DND-41 (cell line): ENCODE measurements at regions not wholly inside any gene's neighbourhood (a gene's known extent, or its start where the extent isn't known, plus 50 kb on each side); places are given as distances from the start of the nearest gene placed in this dataset.

Experiments
- ATAC-seq: fragments of 200-7000 bp; cut with Tn5 transposase; 3 replicates; pipeline ENCODE4 v1.9.1; 2021; ENCODE audit warnings: low read depth; ENCODE audit not compliant: insufficient read depth
- DNase-seq: peaks from one replicate; pipeline ENCODE4 v3.0.0-alpha.2; 2020
- H2AFZ ChIP-seq: 2 replicates; pipeline ENCODE4 v1.6.0; 2012; ENCODE audit warnings: low read depth, low read length
- H3K27ac ChIP-seq: 2 replicates; pipeline ENCODE4 v1.5.1; 2012; ENCODE audit warnings: low read length, inconsistent platforms
- H3K27me3 ChIP-seq: fragments of 200-600 bp; sonication (generic); 2 replicates; pipeline ENCODE4 v1.6.0; 2012; ENCODE audit warnings: low read length, mild to moderate bottlenecking, inconsistent platforms; ENCODE audit not compliant: insufficient read depth, poor library complexity
- H3K36me3 ChIP-seq: 2 replicates; pipeline ENCODE4 v1.5.1; 2012; ENCODE audit warnings: low read length, inconsistent platforms; ENCODE audit not compliant: insufficient read depth
- H3K4me1 ChIP-seq: 2 replicates; pipeline ENCODE4 v1.5.1; 2012; ENCODE audit warnings: mild to moderate bottlenecking, low read length; ENCODE audit not compliant: insufficient read depth
- H3K4me2 ChIP-seq: 2 replicates; pipeline ENCODE4 v1.6.0; 2012; ENCODE audit warnings: mild to moderate bottlenecking, moderate library complexity, low read length, inconsistent platforms; ENCODE audit not compliant: insufficient read depth
- H3K4me3 ChIP-seq, 2 experiments: fragments of 200-600 bp in 1 of 2; shearing (Covaris generic) in 1 of 2; 2 replicates each; pipeline ENCODE4 v1.5.1; 2012 to 2016; ENCODE audit warnings: inconsistent platforms in 2 of 2, low read length in 2 of 2, mild to moderate bottlenecking in 2 of 2, low read depth in 1 of 2, moderate library complexity in 1 of 2
- H3K79me2 ChIP-seq: 2 replicates; pipeline ENCODE4 v1.6.0; 2012; ENCODE audit warnings: low read length, inconsistent platforms; ENCODE audit not compliant: insufficient read depth
- H3K9ac ChIP-seq: 2 replicates; pipeline ENCODE4 v1.6.0; 2012; ENCODE audit warnings: low read depth, mild to moderate bottlenecking, inconsistent platforms, low read length, moderate library complexity
- H3K9me3 ChIP-seq: 2 replicates; pipeline ENCODE4 v1.5.1; 2012; ENCODE audit warnings: low read length, moderate library complexity, mild to moderate bottlenecking, inconsistent platforms; ENCODE audit not compliant: insufficient read depth, severe bottlenecking
- H4K20me1 ChIP-seq: 2 replicates; pipeline ENCODE4 v1.6.0; 2012; ENCODE audit warnings: low read length; ENCODE audit not compliant: insufficient read depth
- EZH2 ChIP-seq: IDR thresholded peaks from 3 replicates; pipeline ENCODE4 v1.6.1; 2012; ENCODE audit warnings: borderline replicate concordance, low read depth, mild to moderate bottlenecking, moderate library complexity, low read length, inconsistent platforms; ENCODE audit not compliant: severe bottlenecking
- TF ChIP-seq, protein P1 (sequence below): IDR thresholded peaks from 2 replicates; pipeline ENCODE4 v1.5.1; 2012; ENCODE audit warnings: borderline replicate concordance, low read length, moderate library complexity, mild to moderate bottlenecking; ENCODE audit not compliant: poor library complexity, severe bottlenecking; ENCODE audit errors: extremely low read depth

DNA sequence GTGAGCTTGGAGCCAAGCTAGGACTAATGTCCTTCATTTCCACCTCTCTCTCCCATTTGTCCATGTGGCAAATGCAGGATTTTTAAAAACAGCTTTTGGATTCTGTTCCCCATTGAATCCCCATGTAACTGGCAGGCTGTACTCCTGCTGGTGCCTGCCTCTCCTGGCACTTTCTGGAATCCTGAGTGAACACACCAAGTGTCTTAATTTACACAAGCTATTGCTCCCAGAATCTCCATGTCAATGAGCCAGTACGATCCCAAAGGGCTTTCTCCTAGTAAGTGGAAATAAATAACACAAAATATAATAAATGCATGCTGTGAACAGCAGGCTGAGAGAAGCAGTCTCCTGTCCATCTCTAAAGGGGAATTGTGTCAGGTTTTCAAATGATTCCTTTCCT is 88.4 kb upstream of the WWC1 start:
- no peaks in the 10 kb centered on the region for H3K4me1 ChIP-seq
- no peak overlapping the region for H3K4me2 ChIP-seq
- no peaks in the 10 kb centered on the region for H3K36me3 ChIP-seq
- H3K27me3 ChIP-seq: peaks cover 3% of the 10 kb centered on the region
- H3K9ac ChIP-seq: no peak overlapping the region
- H3K27ac ChIP-seq: no peak overlapping the region
- no peaks in the 10 kb centered on the region for H4K20me1 ChIP-seq
- no peaks in the 10 kb centered on the region for H3K9me3 ChIP-seq
- no peak for TF ChIP-seq EZH2
- TF ChIP-seq, protein P1, sequence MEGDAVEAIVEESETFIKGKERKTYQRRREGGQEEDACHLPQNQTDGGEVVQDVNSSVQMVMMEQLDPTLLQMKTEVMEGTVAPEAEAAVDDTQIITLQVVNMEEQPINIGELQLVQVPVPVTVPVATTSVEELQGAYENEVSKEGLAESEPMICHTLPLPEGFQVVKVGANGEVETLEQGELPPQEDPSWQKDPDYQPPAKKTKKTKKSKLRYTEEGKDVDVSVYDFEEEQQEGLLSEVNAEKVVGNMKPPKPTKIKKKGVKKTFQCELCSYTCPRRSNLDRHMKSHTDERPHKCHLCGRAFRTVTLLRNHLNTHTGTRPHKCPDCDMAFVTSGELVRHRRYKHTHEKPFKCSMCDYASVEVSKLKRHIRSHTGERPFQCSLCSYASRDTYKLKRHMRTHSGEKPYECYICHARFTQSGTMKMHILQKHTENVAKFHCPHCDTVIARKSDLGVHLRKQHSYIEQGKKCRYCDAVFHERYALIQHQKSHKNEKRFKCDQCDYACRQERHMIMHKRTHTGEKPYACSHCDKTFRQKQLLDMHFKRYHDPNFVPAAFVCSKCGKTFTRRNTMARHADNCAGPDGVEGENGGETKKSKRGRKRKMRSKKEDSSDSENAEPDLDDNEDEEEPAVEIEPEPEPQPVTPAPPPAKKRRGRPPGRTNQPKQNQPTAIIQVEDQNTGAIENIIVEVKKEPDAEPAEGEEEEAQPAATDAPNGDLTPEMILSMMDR: no peak
- no peaks in the 10 kb centered on the region for H3K79me2 ChIP-seq
- H2AFZ ChIP-seq: no peak overlapping the region
- DNase-seq: no peak
- no peak overlapping the region for H3K4me3 ChIP-seq
- no peak for ATAC-seq

DNA sequence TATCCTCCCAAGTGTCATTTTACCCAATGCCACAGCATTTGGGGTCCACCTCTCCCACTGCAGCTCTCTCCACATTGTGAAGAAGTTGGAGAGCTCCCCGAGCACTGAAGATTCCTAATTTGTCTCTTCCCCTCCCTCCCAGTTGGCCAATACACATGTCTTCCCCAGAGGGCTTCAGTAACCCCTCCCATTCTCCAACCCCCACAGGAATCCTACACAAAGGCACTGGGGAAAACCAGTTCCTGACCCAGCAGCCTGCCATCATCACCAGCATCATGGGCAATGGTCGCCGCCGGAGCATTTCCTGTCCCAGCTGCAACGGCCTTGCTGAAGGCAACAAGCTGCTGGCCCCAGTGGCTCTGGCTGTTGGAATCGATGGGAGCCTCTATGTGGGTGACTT is 87.3 kb upstream of the WWC1 start:
- no peaks in the 10 kb centered on the region for H4K20me1 ChIP-seq
- H3K9ac ChIP-seq: no peak overlapping the region
- no peak overlapping the region for H3K27ac ChIP-seq
- DNase-seq: no peak
- no peak overlapping the region for H3K4me3 ChIP-seq
- H3K27me3 ChIP-seq: peaks cover 3% of the 10 kb centered on the region
- H3K4me1 ChIP-seq: no peaks in the 10 kb centered on the region
- H2AFZ ChIP-seq: no peak overlapping the region
- H3K79me2 ChIP-seq: no peaks in the 10 kb centered on the region
- no peaks in the 10 kb centered on the region for H3K36me3 ChIP-seq
- TF ChIP-seq, protein P1: no peak
- TF ChIP-seq EZH2: no peak
- no peak for ATAC-seq
- no peak overlapping the region for H3K4me2 ChIP-seq
- H3K9me3 ChIP-seq: no peaks in the 10 kb centered on the region

DNA sequence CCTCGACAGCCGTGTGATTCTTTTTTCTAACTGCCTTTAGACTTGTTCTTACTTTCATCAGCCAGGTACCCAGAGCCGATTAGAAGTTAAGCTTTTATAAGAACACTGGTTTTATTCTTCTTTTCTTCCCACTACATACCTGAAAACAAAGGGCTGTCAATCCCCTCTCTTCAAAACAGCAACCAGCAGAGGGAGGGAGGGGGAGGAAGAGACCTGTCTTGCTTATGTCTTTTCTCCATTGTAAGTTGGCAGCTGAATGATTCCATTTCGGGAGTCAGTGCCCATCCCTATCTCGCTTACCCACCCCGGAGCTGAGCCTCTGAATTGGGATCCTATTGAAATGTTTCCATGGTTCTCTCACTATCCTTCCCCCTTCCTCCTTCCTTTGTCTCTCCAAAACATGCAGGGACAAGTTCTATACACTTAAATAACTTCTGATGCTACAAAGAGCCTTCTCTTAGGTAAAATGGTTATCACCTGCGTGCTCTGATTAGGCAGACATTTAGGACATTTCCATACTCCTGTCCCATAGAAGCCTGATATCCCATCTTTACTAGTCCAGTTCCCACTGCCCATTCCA is 83.9 kb upstream of the WWC1 start:
- H2AFZ ChIP-seq: no peak overlapping the region
- H4K20me1 ChIP-seq: no peaks in the 10 kb centered on the region
- H3K4me1 ChIP-seq: no peaks in the 10 kb centered on the region
- H3K27me3 ChIP-seq: peaks cover 6% of the 10 kb centered on the region
- no peaks in the 10 kb centered on the region for H3K9me3 ChIP-seq
- no peak overlapping the region for H3K4me3 ChIP-seq
- no peak overlapping the region for H3K27ac ChIP-seq
- no peaks in the 10 kb centered on the region for H3K79me2 ChIP-seq
- H3K4me2 ChIP-seq: no peak overlapping the region
- ATAC-seq (no peak), DNase-seq (no peak)
- TF ChIP-seq, protein P1: no peak
- no peak for TF ChIP-seq EZH2
- no peak overlapping the region for H3K9ac ChIP-seq
- no peaks in the 10 kb centered on the region for H3K36me3 ChIP-seq
